GM12892 (cell line): ENCODE measurements at regions not wholly inside any gene's neighbourhood (a gene's known extent, or its start where the extent isn't known, plus 50 kb on each side); places are given as distances from the start of the nearest gene placed in this dataset.

Source experiments
- DNase-seq: peaks from one replicate; pipeline ENCODE4 v3.0.0; 2011; ENCODE audit not compliant: insufficient read length
- FAIRE-seq: peaks from 2 replicates; lab custom pipeline; 2011; peaks lifted over from hg19 to GRCh38; lab: Jason Lieb, UNC
- POLR2A ChIP-seq: IDR thresholded peaks from 2 replicates; pipeline ENCODE4 v1.6.1; 2011; ENCODE audit warnings: low read depth, low read length, control low read depth
- POLR2AphosphoS5 ChIP-seq: IDR thresholded peaks from 2 replicates; pipeline ENCODE4 v1.6.1; 2011; ENCODE audit warnings: low read depth, low read length, control low read depth
- TAF1 ChIP-seq: IDR thresholded peaks from 2 replicates; pipeline ENCODE4 v1.6.1; 2011; ENCODE audit warnings: low read depth, mild to moderate bottlenecking, control low read depth, low read length, borderline replicate concordance

- DNase-seq, result no peak
- no peak for FAIRE-seq
- no peak for TF ChIP-seq POLR2A
- TF ChIP-seq TAF1, result no peak
- TF ChIP-seq POLR2AphosphoS5, result no peak
Observed at GRCh38 chr13:42658019-42658418, 84.1 kb downstream of the TNFSF11 start.

GRCh38 chr13:42660333-42660965 lies 86.5 kb downstream of the TNFSF11 start:
- FAIRE-seq, result no peak
- DNase-seq, result no peak
- no peak for TF ChIP-seq POLR2AphosphoS5
- TF ChIP-seq POLR2A, result no peak
- TF ChIP-seq TAF1, result no peak

- no peak for DNase-seq
- TF ChIP-seq POLR2AphosphoS5, result no peak
- TF ChIP-seq TAF1, result no peak
- TF ChIP-seq POLR2A, result no peak
- FAIRE-seq, result no peak
Observed at GRCh38 chr13:42667638-42668037, 93.7 kb downstream of the TNFSF11 start.

GRCh38 chr13:42671502-42671901 lies 97.5 kb downstream of the TNFSF11 start:
- TF ChIP-seq POLR2AphosphoS5 (no peak), TAF1 (no peak), POLR2A (no peak)
- DNase-seq (no peak), FAIRE-seq (no peak)

- FAIRE-seq (no peak), DNase-seq (no peak)
- no peak for TF ChIP-seq POLR2A
- no peak for TF ChIP-seq POLR2AphosphoS5
- no peak for TF ChIP-seq TAF1
Observed at GRCh38 chr13:42673677-42674076, 99.7 kb downstream of the TNFSF11 start.

- no peak for TF ChIP-seq POLR2A
- no peak for TF ChIP-seq POLR2AphosphoS5
- TF ChIP-seq TAF1, result no peak
- FAIRE-seq, result no peak
- DNase-seq, result no peak
Observed at GRCh38 chr13:42680748-42681147, 100.6 kb upstream of the FAM216B start.

GRCh38 chr13:42681326-42682100 lies 99.9 kb upstream of the FAM216B start:
- TF ChIP-seq POLR2AphosphoS5, result no peak
- no peak for TF ChIP-seq TAF1
- TF ChIP-seq POLR2A, result no peak
- DNase-seq (no peak), FAIRE-seq (no peak)

GRCh38 chr13:42684226-42684625 lies 97.2 kb upstream of the FAM216B start:
- DNase-seq (no peak), FAIRE-seq (no peak)
- TF ChIP-seq POLR2AphosphoS5 (no peak), POLR2A (no peak), TAF1 (no peak)

GRCh38 chr13:42685751-42686150 lies 95.6 kb upstream of the FAM216B start:
- no peak for FAIRE-seq
- TF ChIP-seq POLR2AphosphoS5 (no peak), TAF1 (no peak)

GRCh38 chr13:42686165-42686564 lies 95.2 kb upstream of the FAM216B start:
- DNase-seq (no peak), FAIRE-seq (no peak)
- TF ChIP-seq TAF1, result no peak

More at GRCh38 chr13:42685751-42686150, 95.6 kb upstream of the FAM216B start:
- DNase-seq, result no peak

GRCh38 chr13:42688821-42689220 lies 92.6 kb upstream of the FAM216B start:
- DNase-seq (no peak), FAIRE-seq (no peak)
- TF ChIP-seq POLR2AphosphoS5 (no peak), TAF1 (no peak), POLR2A (no peak)

GRCh38 chr13:42696191-42696590 lies 85.2 kb upstream of the FAM216B start:
- no peak for TF ChIP-seq TAF1
- TF ChIP-seq POLR2AphosphoS5, result no peak
- TF ChIP-seq POLR2A, result no peak
- FAIRE-seq, result no peak
- DNase-seq, result no peak
